ENCODE measurements at regions not wholly inside any gene's neighbourhood (a gene's known extent, or its start where the extent isn't known, plus 50 kb on each side); places are given as distances from the start of the nearest gene placed in this dataset.

- H4K20me1 ChIP-seq (ENCODE audit: insufficient read depth): no peaks in the 10 kb centered on the region
- H3K36me3 ChIP-seq (ENCODE audit: insufficient read depth, low read length): no peaks in the 10 kb centered on the region
- H3K27ac ChIP-seq (ENCODE audit: low read length): no peak overlapping the region
- H3K79me2 ChIP-seq (replicated peaks; ENCODE audit: insufficient read depth, low read length): no peaks in the 10 kb centered on the region
- TF ChIP-seq CTCF (IDR thresholded peaks at IDR 0.05; ENCODE audit: poor library complexity, severe bottlenecking) (no peak), MXI1 (conservative IDR thresholded peaks at IDR 0.05; ENCODE audit: poor library complexity, severe bottlenecking) (no peak), TAF1 (IDR thresholded peaks at IDR 0.05; ENCODE audit: low read depth) (no peak), POLR2AphosphoS5 (IDR thresholded peaks at IDR 0.05) (no peak), SMC3 (conservative IDR thresholded peaks at IDR 0.05; ENCODE audit: poor library complexity) (no peak), EP300 (conservative IDR thresholded peaks at IDR 0.05; ENCODE audit: poor library complexity, severe bottlenecking) (no peak)
- H3K9ac ChIP-seq (ENCODE audit: low read length): no peak overlapping the region
- H3F3A ChIP-seq (ENCODE audit: insufficient read depth, low read length, poor library complexity, severe bottlenecking): no peaks in the 10 kb centered on the region
- no peaks in the 10 kb centered on the region for H3K9me2 ChIP-seq (ENCODE audit: insufficient read depth, low read length)
- no peak overlapping the region for H2AFZ ChIP-seq (ENCODE audit: low read depth, low read length)
- no peak overlapping the region for H3K4me2 ChIP-seq (ENCODE audit: low read length)
- H3K9me3 ChIP-seq (ENCODE audit: low read length): no peaks in the 10 kb centered on the region
- no peaks in the 10 kb centered on the region for H3K27me3 ChIP-seq (ENCODE audit: insufficient read depth, low read depth, low read length)
- H3K4me3 ChIP-seq (ENCODE audit: low read length): no peak overlapping the region
These were observed 137.8 kb upstream of the CNTNAP2 start for GRCh38 chr7:145978769-145979168.

GRCh38 chr7:145959981-145960380, 156.6 kb upstream of the CNTNAP2 start:
- Histone ChIP-seq H3K36me3 (ENCODE audit: insufficient read depth, low read length) (no peaks in the 10 kb centered on the region), H4K20me1 (ENCODE audit: insufficient read depth) (no peaks in the 10 kb centered on the region), H3F3A (ENCODE audit: insufficient read depth, low read length, poor library complexity, severe bottlenecking) (no peaks in the 10 kb centered on the region), H3K4me3 (ENCODE audit: low read length) (no peak overlapping the region), H3K79me2 (replicated peaks; ENCODE audit: insufficient read depth, low read length) (no peaks in the 10 kb centered on the region), H3K27me3 (ENCODE audit: insufficient read depth, low read depth, low read length) (no peaks in the 10 kb centered on the region), H3K4me2 (ENCODE audit: low read length) (no peak overlapping the region), H3K27ac (ENCODE audit: low read length) (no peak overlapping the region), H3K9me2 (ENCODE audit: insufficient read depth, low read length) (no peaks in the 10 kb centered on the region), H3K9me3 (ENCODE audit: low read length) (no peaks in the 10 kb centered on the region), H3K9ac (ENCODE audit: low read length) (no peak overlapping the region), H2AFZ (ENCODE audit: low read depth, low read length) (no peak overlapping the region)
- TF ChIP-seq MXI1 (conservative IDR thresholded peaks at IDR 0.05; ENCODE audit: poor library complexity, severe bottlenecking) (no peak), TAF1 (IDR thresholded peaks at IDR 0.05; ENCODE audit: low read depth) (no peak), REST (IDR thresholded peaks at IDR 0.05; ENCODE audit: borderline replicate concordance) (no peak), EZH2 (IDR thresholded peaks at IDR 0.05; ENCODE audit: borderline replicate concordance, insufficient read depth, low read length, poor library complexity, severe bottlenecking) (no peak), EP300 (conservative IDR thresholded peaks at IDR 0.05; ENCODE audit: poor library complexity, severe bottlenecking) (no peak), RAD21 (conservative IDR thresholded peaks at IDR 0.05) (no peak), SMC3 (conservative IDR thresholded peaks at IDR 0.05; ENCODE audit: poor library complexity) (no peak), POLR2AphosphoS5 (IDR thresholded peaks at IDR 0.05) (no peak), CTCF (IDR thresholded peaks at IDR 0.05; ENCODE audit: poor library complexity, severe bottlenecking) (no peak)

Measured in neural cell (in vitro differentiated cells).